HepG2 (cell line): ENCODE measurements at regions not wholly inside any gene's neighbourhood (a gene's known extent, or its start where the extent isn't known, plus 50 kb on each side); places are given as distances from the start of the nearest gene placed in this dataset.

Source experiments
- MXI1 ChIP-seq: IDR thresholded peaks from 3 replicates; pipeline ENCODE4 v1.6.1; 2012; ENCODE audit warnings: low read depth, low read length, inconsistent platforms, borderline replicate concordance
- MYC ChIP-seq: sonication (generic); formaldehyde crosslinking; IDR thresholded peaks from 2 replicates; pipeline ENCODE4 v1.9.0; 2021; ENCODE audit warnings: missing genetic modification reagents, borderline replicate concordance
- ZNF501 ChIP-seq: sonication (generic); formaldehyde crosslinking; IDR thresholded peaks from 2 replicates; pipeline ENCODE4 v1.5.1; 2020; ENCODE audit warnings: mild to moderate bottlenecking, moderate library complexity, missing genetic modification reagents
- TF ChIP-seq, protein P1 (sequence below): sonication (generic); formaldehyde crosslinking; IDR thresholded peaks from 2 replicates; pipeline ENCODE4 v1.5.0; 2020; ENCODE audit warnings: mild to moderate bottlenecking, missing genetic modification reagents, moderate library complexity
- TF ChIP-seq, protein P2 (sequence below): sonication (generic); formaldehyde crosslinking; IDR thresholded peaks from 2 replicates; pipeline ENCODE4 v1.4.0; 2020; ENCODE audit warnings: low read depth, mild to moderate bottlenecking, missing genetic modification reagents
- TF ChIP-seq, protein P3 (sequence below): sonication (generic); formaldehyde crosslinking; IDR thresholded peaks from 2 replicates; pipeline ENCODE4 v1.4.0; 2020; ENCODE audit warnings: missing genetic modification reagents; ENCODE audit errors: not compliant biosample characterization
- TF ChIP-seq, protein P4 (sequence below): sonication (generic); formaldehyde crosslinking; IDR thresholded peaks from 2 replicates; pipeline ENCODE4 v1.4.0; 2020; ENCODE audit warnings: missing genetic modification reagents

DNA sequence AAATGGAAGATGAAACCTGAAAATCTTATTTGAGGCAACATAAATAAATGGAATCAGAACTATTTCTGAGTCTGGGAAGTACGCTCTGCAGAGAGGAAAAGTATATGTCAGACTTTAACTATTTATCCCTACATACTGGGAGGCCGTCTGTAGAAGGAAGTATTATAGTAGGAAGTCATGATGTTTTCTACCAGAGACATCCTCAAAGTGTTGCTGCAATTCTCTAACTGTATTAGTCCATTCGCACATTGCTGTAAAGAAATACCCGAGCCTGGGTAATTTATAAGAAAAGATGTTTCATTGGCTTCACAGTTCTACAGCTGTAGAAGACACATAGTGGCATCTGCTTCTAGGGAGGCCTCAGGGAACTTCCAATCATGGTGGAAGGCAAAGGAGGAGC is 88.7 kb upstream of the TBL1X start:
- TF ChIP-seq, protein P1, sequence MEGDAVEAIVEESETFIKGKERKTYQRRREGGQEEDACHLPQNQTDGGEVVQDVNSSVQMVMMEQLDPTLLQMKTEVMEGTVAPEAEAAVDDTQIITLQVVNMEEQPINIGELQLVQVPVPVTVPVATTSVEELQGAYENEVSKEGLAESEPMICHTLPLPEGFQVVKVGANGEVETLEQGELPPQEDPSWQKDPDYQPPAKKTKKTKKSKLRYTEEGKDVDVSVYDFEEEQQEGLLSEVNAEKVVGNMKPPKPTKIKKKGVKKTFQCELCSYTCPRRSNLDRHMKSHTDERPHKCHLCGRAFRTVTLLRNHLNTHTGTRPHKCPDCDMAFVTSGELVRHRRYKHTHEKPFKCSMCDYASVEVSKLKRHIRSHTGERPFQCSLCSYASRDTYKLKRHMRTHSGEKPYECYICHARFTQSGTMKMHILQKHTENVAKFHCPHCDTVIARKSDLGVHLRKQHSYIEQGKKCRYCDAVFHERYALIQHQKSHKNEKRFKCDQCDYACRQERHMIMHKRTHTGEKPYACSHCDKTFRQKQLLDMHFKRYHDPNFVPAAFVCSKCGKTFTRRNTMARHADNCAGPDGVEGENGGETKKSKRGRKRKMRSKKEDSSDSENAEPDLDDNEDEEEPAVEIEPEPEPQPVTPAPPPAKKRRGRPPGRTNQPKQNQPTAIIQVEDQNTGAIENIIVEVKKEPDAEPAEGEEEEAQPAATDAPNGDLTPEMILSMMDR (CRISPR knock-in tag), result no peak
- TF ChIP-seq ZNF501 (CRISPR knock-in tag) (no peak), MXI1 (no peak), MYC (CRISPR knock-in tag) (no peak)
- TF ChIP-seq, protein P2, sequence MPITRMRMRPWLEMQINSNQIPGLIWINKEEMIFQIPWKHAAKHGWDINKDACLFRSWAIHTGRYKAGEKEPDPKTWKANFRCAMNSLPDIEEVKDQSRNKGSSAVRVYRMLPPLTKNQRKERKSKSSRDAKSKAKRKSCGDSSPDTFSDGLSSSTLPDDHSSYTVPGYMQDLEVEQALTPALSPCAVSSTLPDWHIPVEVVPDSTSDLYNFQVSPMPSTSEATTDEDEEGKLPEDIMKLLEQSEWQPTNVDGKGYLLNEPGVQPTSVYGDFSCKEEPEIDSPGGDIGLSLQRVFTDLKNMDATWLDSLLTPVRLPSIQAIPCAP (CRISPR knock-in tag), result no peak
- TF ChIP-seq, protein P3, sequence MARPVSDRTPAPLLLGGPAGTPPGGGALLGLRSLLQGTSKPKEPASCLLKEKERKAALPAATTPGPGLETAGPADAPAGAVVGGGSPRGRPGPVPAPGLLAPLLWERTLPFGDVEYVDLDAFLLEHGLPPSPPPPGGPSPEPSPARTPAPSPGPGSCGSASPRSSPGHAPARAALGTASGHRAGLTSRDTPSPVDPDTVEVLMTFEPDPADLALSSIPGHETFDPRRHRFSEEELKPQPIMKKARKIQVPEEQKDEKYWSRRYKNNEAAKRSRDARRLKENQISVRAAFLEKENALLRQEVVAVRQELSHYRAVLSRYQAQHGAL (CRISPR knock-in tag), result no peak
- TF ChIP-seq, protein P4, sequence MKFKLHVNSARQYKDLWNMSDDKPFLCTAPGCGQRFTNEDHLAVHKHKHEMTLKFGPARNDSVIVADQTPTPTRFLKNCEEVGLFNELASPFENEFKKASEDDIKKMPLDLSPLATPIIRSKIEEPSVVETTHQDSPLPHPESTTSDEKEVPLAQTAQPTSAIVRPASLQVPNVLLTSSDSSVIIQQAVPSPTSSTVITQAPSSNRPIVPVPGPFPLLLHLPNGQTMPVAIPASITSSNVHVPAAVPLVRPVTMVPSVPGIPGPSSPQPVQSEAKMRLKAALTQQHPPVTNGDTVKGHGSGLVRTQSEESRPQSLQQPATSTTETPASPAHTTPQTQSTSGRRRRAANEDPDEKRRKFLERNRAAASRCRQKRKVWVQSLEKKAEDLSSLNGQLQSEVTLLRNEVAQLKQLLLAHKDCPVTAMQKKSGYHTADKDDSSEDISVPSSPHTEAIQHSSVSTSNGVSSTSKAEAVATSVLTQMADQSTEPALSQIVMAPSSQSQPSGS (CRISPR knock-in tag), result no peak
